Gastroesophageal sphincter (tissue), 4 donors: ENCODE measurements at regions not wholly inside any gene's neighbourhood (a gene's known extent, or its start where the extent isn't known, plus 50 kb on each side); places are given as distances from the start of the nearest gene placed in this dataset.

Source experiments
- ATAC-seq: fragments of 150-250 bp; one replicate; pipeline ENCODE4 v1.9.1; 2016; ENCODE audit warnings: mild to moderate bottlenecking, moderate library complexity
- H3K27ac ChIP-seq, 4 donors: fragments of 200-600 bp; sonication (generic) in 3 of 4; 1 replicate in 3 of 4; 2 replicates in 1 of 4; pipeline ENCODE4 v1.5.1; 2016 to 2019
- H3K27me3 ChIP-seq: fragments of 200-600 bp; sonication (generic); one replicate; pipeline ENCODE4 v1.5.1; 2019
- H3K36me3 ChIP-seq, 2 donors: fragments of 200-600 bp; sonication (generic); one replicate each; pipeline ENCODE4 v1.5.1; 2019; ENCODE audit warnings: control low read depth in 1 of 2
- H3K4me1 ChIP-seq, 3 donors: fragments of 200-600 bp; sonication (generic); 1 replicate in 2 of 3; 2 replicates in 1 of 3; pipeline ENCODE4 v1.5.1; 2016 to 2019; ENCODE audit warnings: control low read depth in 2 of 3
- H3K4me3 ChIP-seq, 2 donors: fragments of 200-600 bp; sonication (generic); one replicate each; pipeline ENCODE4 v1.5.1; 2019; ENCODE audit warnings: mild to moderate bottlenecking in 1 of 2, moderate library complexity in 1 of 2
- H3K9me3 ChIP-seq, 3 donors: fragments of 200-600 bp; sonication (generic); one replicate each; pipeline ENCODE4 v1.5.1; 2017 to 2019; ENCODE audit warnings: control low read depth in 2 of 3
- CTCF ChIP-seq, 4 experiments: fragments of 200-600 bp in 2 of 4; fragments of 450-650 bp in 2 of 4; sonication (generic) in 1 of 4; IDR thresholded peaks; one replicate each; pipeline ENCODE4 v1.5.1; 2017 to 2019; ENCODE audit warnings: antibody characterized with exemption in 4 of 4, mild to moderate bottlenecking in 2 of 4, moderate library complexity in 2 of 4
- EP300 ChIP-seq: sonication (generic); formaldehyde crosslinking; IDR thresholded peaks from one replicate; pipeline ENCODE4 v1.6.1; 2017; ENCODE audit warnings: antibody characterized with exemption, mild to moderate bottlenecking
- POLR2A ChIP-seq, 2 donors: fragments of 450-650 bp; IDR thresholded peaks; one replicate each; pipeline ENCODE4 v1.6.1; 2017; ENCODE audit warnings: antibody characterized with exemption in 2 of 2, mild to moderate bottlenecking in 2 of 2, moderate library complexity in 1 of 2
- POLR2AphosphoS5 ChIP-seq: sonication (generic); formaldehyde crosslinking; IDR thresholded peaks from one replicate; pipeline ENCODE4 v1.6.1; 2017; ENCODE audit warnings: antibody characterized with exemption
- WGBS, 2 donors: methylation state at CpG; one replicate each; pipeline ENCODE4 v1.1.5; 2018; ENCODE audit warnings: low coverage in 1 of 2; 5-methylcytosine and 5-hydroxymethylcytosine counted together

- ATAC-seq, result peak; percentile 44
- H3K4me3 ChIP-seq, result no peak overlapping the region
- peaks cover 11% of the 10 kb centered on the region for H3K27me3 ChIP-seq
- no peaks in the 10 kb centered on the region for H3K9me3 ChIP-seq
- 100% methylated on average over 3 of the region's 13 CpGs; no CpG with 5 or more reads in 1 of the 2 donors for WGBS, 2 donors
- TF ChIP-seq POLR2AphosphoS5 (no peak), CTCF (IDR thresholded peaks at IDR 0.05) (no peak)
- no peak overlapping the region for H3K27ac ChIP-seq
- no peaks in the 10 kb centered on the region for H3K36me3 ChIP-seq
- no peaks in the 10 kb centered on the region for H3K4me1 ChIP-seq
Observed at GRCh38 chr5:2297991-2298390, 415.3 kb upstream of the IRX4 start.

- H3K4me1 ChIP-seq, result no peaks in the 10 kb centered on the region
- TF ChIP-seq POLR2A (IDR thresholded peaks at IDR 0.05), result no peak
- no peak for TF ChIP-seq POLR2AphosphoS5
- no peak for TF ChIP-seq CTCF (IDR thresholded peaks at IDR 0.05)
- no peak for TF ChIP-seq EP300
- H3K4me3 ChIP-seq, result no peak overlapping the region
- WGBS, 2 donors, result 40 to 100% methylated on average over 1 to 2 of the region's 13 CpGs
- H3K27ac ChIP-seq, result no peak overlapping the region
- ATAC-seq, result no peak
- peaks cover 0 to 11% (median 0%) of the 10 kb centered on the region in 3 donors for H3K9me3 ChIP-seq
- H3K27me3 ChIP-seq, result peaks cover 23% of the 10 kb centered on the region
- no peaks in the 10 kb centered on the region for H3K36me3 ChIP-seq
Observed at GRCh38 chr5:2295476-2295875, 412.8 kb upstream of the IRX4 start.

- ATAC-seq, result no peak
- 67 to 68% methylated on average over 6 to 7 of the region's 9 CpGs for WGBS, 2 donors
Observed at GRCh38 chr5:2293906-2294305, 411.2 kb upstream of the IRX4 start.

GRCh38 chr5:2291146-2291840 lies 408.6 kb upstream of the IRX4 start:
- no peak overlapping the region for H3K27ac ChIP-seq
- WGBS, 2 donors, result 66 to 100% methylated on average over 1 to 4 of the region's 19 CpGs
- H3K4me3 ChIP-seq, result no peak overlapping the region
- peaks cover 12% of the 10 kb centered on the region for H3K27me3 ChIP-seq
- TF ChIP-seq POLR2A (IDR thresholded peaks at IDR 0.05) (no peak), POLR2AphosphoS5 (no peak), CTCF (IDR thresholded peaks at IDR 0.05) (no peak), EP300 (no peak)
- no peak for ATAC-seq
- H3K36me3 ChIP-seq, result no peaks in the 10 kb centered on the region
- H3K9me3 ChIP-seq, result peaks cover 0 to 11% (median 0%) of the 10 kb centered on the region in 3 donors
- no peaks in the 10 kb centered on the region for H3K4me1 ChIP-seq

More at GRCh38 chr5:2293906-2294305, 411.2 kb upstream of the IRX4 start:
- H3K4me3 ChIP-seq, result no peak overlapping the region
- H3K27ac ChIP-seq, result no peak overlapping the region
- H3K4me1 ChIP-seq, result no peaks in the 10 kb centered on the region
- no peaks in the 10 kb centered on the region for H3K36me3 ChIP-seq
- TF ChIP-seq CTCF (IDR thresholded peaks at IDR 0.05) (no peak), EP300 (no peak), POLR2A (IDR thresholded peaks at IDR 0.05) (no peak)
- peaks cover 12% of the 10 kb centered on the region for H3K27me3 ChIP-seq
- H3K9me3 ChIP-seq, result peaks cover 0 to 11% (median 0%) of the 10 kb centered on the region in 3 donors

- H3K27ac ChIP-seq, result no peak overlapping the region
- peaks cover 0 to 11% (median 0%) of the 10 kb centered on the region in 3 donors for H3K9me3 ChIP-seq
- no peaks in the 10 kb centered on the region for H3K4me1 ChIP-seq
- 90 to 95% methylated on average over 2 to 6 of the region's 8 CpGs for WGBS, 2 donors
- peaks cover 12% of the 10 kb centered on the region for H3K27me3 ChIP-seq
- no peak for ATAC-seq
- H3K36me3 ChIP-seq, result no peaks in the 10 kb centered on the region
- no peak overlapping the region for H3K4me3 ChIP-seq
- TF ChIP-seq CTCF (IDR thresholded peaks at IDR 0.05), result no peak
- no peak for TF ChIP-seq POLR2AphosphoS5
- no peak for TF ChIP-seq POLR2A (IDR thresholded peaks at IDR 0.05)
- TF ChIP-seq EP300, result no peak
Observed at GRCh38 chr5:2289380-2289779, 406.7 kb upstream of the IRX4 start.
